ENCODE measurements at regions not wholly inside any gene's neighbourhood (a gene's known extent, or its start where the extent isn't known, plus 50 kb on each side); places are given as distances from the start of the nearest gene placed in this dataset.

- TF ChIP-seq, protein P1, sequence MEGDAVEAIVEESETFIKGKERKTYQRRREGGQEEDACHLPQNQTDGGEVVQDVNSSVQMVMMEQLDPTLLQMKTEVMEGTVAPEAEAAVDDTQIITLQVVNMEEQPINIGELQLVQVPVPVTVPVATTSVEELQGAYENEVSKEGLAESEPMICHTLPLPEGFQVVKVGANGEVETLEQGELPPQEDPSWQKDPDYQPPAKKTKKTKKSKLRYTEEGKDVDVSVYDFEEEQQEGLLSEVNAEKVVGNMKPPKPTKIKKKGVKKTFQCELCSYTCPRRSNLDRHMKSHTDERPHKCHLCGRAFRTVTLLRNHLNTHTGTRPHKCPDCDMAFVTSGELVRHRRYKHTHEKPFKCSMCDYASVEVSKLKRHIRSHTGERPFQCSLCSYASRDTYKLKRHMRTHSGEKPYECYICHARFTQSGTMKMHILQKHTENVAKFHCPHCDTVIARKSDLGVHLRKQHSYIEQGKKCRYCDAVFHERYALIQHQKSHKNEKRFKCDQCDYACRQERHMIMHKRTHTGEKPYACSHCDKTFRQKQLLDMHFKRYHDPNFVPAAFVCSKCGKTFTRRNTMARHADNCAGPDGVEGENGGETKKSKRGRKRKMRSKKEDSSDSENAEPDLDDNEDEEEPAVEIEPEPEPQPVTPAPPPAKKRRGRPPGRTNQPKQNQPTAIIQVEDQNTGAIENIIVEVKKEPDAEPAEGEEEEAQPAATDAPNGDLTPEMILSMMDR (conservative IDR thresholded peaks at IDR 0.05; ENCODE audit: low read depth, low read length), result no peak
- no peak overlapping the region for H3K4me3 ChIP-seq (ENCODE audit: low read depth, low read length)
- no peak for DNase-seq (ENCODE audit: low read depth)
Measured at GRCh38 chr14:97931273-97931672, 1134.1 kb downstream of the VRK1 start.

DNA sequence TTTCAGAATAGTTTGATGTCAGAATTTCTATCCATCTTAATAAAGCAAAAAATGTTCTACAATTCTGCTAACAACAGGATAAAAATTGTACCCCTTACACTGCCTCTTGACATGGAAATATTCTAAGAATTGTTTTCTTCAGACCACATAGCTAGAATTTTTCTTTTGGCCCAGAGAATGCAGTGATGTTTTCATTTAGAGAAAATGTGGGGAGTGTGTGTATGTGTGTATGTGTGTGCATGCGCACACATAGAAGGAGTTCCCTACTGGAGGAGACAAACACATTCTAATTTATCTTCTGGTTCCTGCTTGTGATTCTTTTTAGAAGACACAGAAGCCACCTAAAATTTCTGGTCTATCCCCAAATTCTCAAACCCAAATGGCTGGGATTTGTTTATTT, 1145.7 kb downstream of the VRK1 start:
- TF ChIP-seq, protein P1 (conservative IDR thresholded peaks at IDR 0.05; ENCODE audit: low read depth, low read length), result no peak
- no peak for DNase-seq (ENCODE audit: low read depth)
- H3K4me3 ChIP-seq (ENCODE audit: low read depth, low read length), result no peak overlapping the region

- TF ChIP-seq, protein P1 (conservative IDR thresholded peaks at IDR 0.05; ENCODE audit: low read depth, low read length), result no peak
- no peak overlapping the region for H3K4me3 ChIP-seq (ENCODE audit: low read depth, low read length)
- DNase-seq (ENCODE audit: low read depth), result no peak
Measured at GRCh38 chr14:97943619-97944018, 1146.4 kb downstream of the VRK1 start.

- no peak for DNase-seq (ENCODE audit: low read depth)
- TF ChIP-seq, protein P1 (conservative IDR thresholded peaks at IDR 0.05; ENCODE audit: low read depth, low read length), result no peak
- H3K4me3 ChIP-seq (ENCODE audit: low read depth, low read length), result no peak overlapping the region
Measured at GRCh38 chr14:97944380-97944779, 1147.2 kb downstream of the VRK1 start.

DNA sequence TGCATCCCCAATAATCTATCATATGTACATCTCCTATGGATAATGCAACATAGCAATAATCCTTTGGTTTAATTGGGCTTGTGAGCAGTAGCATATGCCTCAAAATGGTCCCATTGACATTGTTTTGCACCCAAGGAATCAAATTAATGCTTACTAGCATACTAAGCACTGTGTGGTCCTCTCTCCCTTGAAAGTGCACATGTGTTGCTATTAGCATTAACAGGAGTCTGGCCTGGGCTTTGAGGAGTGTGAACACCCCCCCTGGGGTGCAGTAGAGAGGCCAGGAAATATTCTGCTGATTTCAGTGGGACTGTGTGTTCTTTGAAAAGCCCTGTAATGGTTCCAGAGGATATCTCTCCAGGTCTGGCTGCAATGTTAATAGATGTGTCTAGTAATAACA, 1148.4 kb downstream of the VRK1 start:
- TF ChIP-seq, protein P1 (conservative IDR thresholded peaks at IDR 0.05; ENCODE audit: low read depth, low read length), result no peak
- H3K4me3 ChIP-seq (ENCODE audit: low read depth, low read length), result no peak overlapping the region
- no peak for DNase-seq (ENCODE audit: low read depth)

DNA sequence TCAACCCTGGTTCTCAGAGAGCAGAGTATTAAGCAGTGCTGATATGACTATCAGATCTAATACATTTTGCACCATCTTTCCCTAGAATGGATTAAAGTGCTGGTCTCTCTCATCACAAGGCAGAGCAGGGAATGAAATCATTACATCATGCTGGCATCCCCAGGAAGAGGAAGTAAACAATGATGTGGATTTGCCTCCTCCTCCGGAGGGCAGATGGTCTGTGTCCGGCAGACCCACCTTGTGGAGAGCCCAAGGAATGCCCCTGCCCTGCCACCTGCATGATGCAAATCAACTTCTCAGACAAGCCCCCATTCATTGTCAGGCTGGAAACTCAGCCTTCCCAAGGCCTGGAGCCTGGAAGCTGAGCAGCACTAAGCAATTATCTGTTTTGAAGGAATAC, 1149.1 kb downstream of the VRK1 start:
- H3K4me3 ChIP-seq (ENCODE audit: low read depth, low read length), result no peak overlapping the region
- TF ChIP-seq, protein P1 (conservative IDR thresholded peaks at IDR 0.05; ENCODE audit: low read depth, low read length), result no peak
- DNase-seq (ENCODE audit: low read depth), result no peak

DNA sequence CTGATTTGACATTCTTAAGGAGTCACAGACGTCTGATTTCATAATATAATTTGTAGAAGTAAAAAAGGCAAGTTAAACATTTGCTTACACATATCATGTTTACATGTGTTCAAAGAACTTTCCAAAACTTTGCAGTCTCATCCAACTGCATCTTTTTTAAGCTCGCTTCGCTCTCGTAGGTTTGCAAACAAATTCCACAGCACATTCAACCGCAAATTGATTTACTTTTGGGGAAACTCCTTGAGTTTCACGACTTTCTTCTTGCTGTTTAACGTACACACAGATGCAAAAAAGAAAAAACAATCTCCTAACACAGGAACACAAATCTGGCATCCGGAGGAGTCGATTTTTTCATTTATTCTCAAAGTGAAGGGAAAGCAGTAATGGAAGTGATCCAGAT, 1149.5 kb downstream of the VRK1 start:
- H3K4me3 ChIP-seq (ENCODE audit: low read depth, low read length), result no peak overlapping the region
- TF ChIP-seq, protein P1 (conservative IDR thresholded peaks at IDR 0.05; ENCODE audit: low read depth, low read length), result no peak
- DNase-seq (ENCODE audit: low read depth), result no peak

Measured in epithelial cell of proximal tubule (primary cell).